IMR-90 (cell line): ENCODE measurements at regions not wholly inside any gene's neighbourhood (a gene's known extent, or its start where the extent isn't known, plus 50 kb on each side); places are given as distances from the start of the nearest gene placed in this dataset.

ENCODE experiments used
- ATAC-seq: fragments of 200-7000 bp; cut with Tn5 transposase; 2 replicates; pipeline ENCODE4 v1.9.1; 2020; ENCODE audit warnings: low read depth, mild to moderate bottlenecking, moderate library complexity
- BruUV-seq: library from RNA; stranded (reverse); fragments of 400-500 nt; replicated peaks from 2 replicates; lab custom pipeline; 2021; lab: Mats Ljungman, UMichigan
- CTCF ChIA-PET: fragments of 300-600 bp; formaldehyde crosslinking; extraction: SDS; loops from one replicate; lab custom pipeline; 2021; ENCODE audit warnings: antibody characterized with exemption; lab: Yijun Ruan, JAX
- POLR2A ChIA-PET: fragments of 300-600 bp; sonication (Branson Sonifier 250); formaldehyde crosslinking; loops from one replicate; lab custom pipeline; 2022; ENCODE audit warnings: antibody characterized with exemption; ENCODE audit not compliant: unreplicated experiment; lab: Charles Lee
- DNase-seq: peaks from one replicate; pipeline ENCODE4 v3.0.0; 2013
- H2AFZ ChIP-seq: replicated peaks from 2 replicates; pipeline ENCODE3; 2013; ENCODE audit warnings: low read length, mild to moderate bottlenecking; ENCODE audit not compliant: poor library complexity
- H2AK5ac ChIP-seq: 2 replicates; pipeline ENCODE4 v1.6.1; 2013; ENCODE audit warnings: low read depth, low read length, inconsistent platforms
- H2AK9ac ChIP-seq: replicated peaks from 2 replicates; pipeline ENCODE3; 2013; ENCODE audit warnings: mild to moderate bottlenecking, low read depth, low read length, moderate library complexity; ENCODE audit not compliant: poor library complexity
- H2BK120ac ChIP-seq: 2 replicates; pipeline ENCODE4 v1.6.1; 2013; ENCODE audit warnings: low read depth, low read length, inconsistent platforms
- H2BK15ac ChIP-seq: 3 replicates; pipeline ENCODE4 v1.6.1; 2013; ENCODE audit warnings: low read depth, low read length, inconsistent platforms
- H2BK20ac ChIP-seq: 2 replicates; pipeline ENCODE4 v1.6.1; 2013; ENCODE audit warnings: low read depth, mild to moderate bottlenecking, inconsistent platforms, low read length, moderate library complexity
- H2BK5ac ChIP-seq: 2 replicates; pipeline ENCODE4 v1.6.1; 2013; ENCODE audit warnings: mild to moderate bottlenecking, low read depth, low read length, inconsistent platforms; ENCODE audit not compliant: poor library complexity, severe bottlenecking
- H3K14ac ChIP-seq: replicated peaks from 2 replicates; pipeline ENCODE4 v1.6.1; 2013; ENCODE audit warnings: low read depth, low read length, inconsistent platforms
- H3K18ac ChIP-seq: 2 replicates; pipeline ENCODE4 v1.6.1; 2013; ENCODE audit warnings: low read depth, low read length, control low read depth
- H3K23ac ChIP-seq: 2 replicates; pipeline ENCODE4 v1.6.1; 2013; ENCODE audit warnings: low read depth, low read length, inconsistent platforms
- H3K27ac ChIP-seq: 2 replicates; pipeline ENCODE4 v1.5.1; 2013; ENCODE audit warnings: mild to moderate bottlenecking, control low read depth, low read length; ENCODE audit not compliant: insufficient read depth
- H3K27me3 ChIP-seq: 2 replicates; pipeline ENCODE4 v1.6.1; 2013; ENCODE audit warnings: low read length; ENCODE audit not compliant: control insufficient read depth, insufficient read depth
- H3K36me3 ChIP-seq: 2 replicates; pipeline ENCODE4 v1.6.1; 2013; ENCODE audit warnings: low read length, mixed read lengths; ENCODE audit not compliant: control insufficient read depth, insufficient read depth
- H3K4ac ChIP-seq: 2 replicates; pipeline ENCODE4 v1.6.1; 2013; ENCODE audit warnings: low read depth, low read length, inconsistent platforms
- H3K4me1 ChIP-seq: 2 replicates; pipeline ENCODE4 v1.6.1; 2013; ENCODE audit warnings: low read length, mixed read lengths; ENCODE audit not compliant: control insufficient read depth, insufficient read depth
- H3K4me2 ChIP-seq: 2 replicates; pipeline ENCODE4 v1.6.1; 2013; ENCODE audit warnings: low read depth, mild to moderate bottlenecking, control low read depth, low read length, moderate library complexity
- H3K4me3 ChIP-seq: 2 replicates; pipeline ENCODE4 v1.5.1; 2013; ENCODE audit warnings: low read depth, mild to moderate bottlenecking, control low read depth, low read length, moderate library complexity; ENCODE audit not compliant: insufficient read depth
- H3K56ac ChIP-seq: 2 replicates; pipeline ENCODE4 v1.6.1; 2013; ENCODE audit warnings: low read length, inconsistent platforms; ENCODE audit not compliant: insufficient read depth; ENCODE audit errors: extremely low read depth
- H3K79me1 ChIP-seq, 2 experiments: 2 replicates each; pipeline ENCODE4 v1.6.1; 2013; ENCODE audit warnings: low read length in 2 of 2, inconsistent platforms in 1 of 2, low read depth in 1 of 2
- H3K9ac ChIP-seq: 2 replicates; pipeline ENCODE4 v1.6.1; 2013; ENCODE audit warnings: low read depth, low read length, control low read depth
- H3K9me1 ChIP-seq: 2 replicates; pipeline ENCODE4 v1.6.1; 2013; ENCODE audit warnings: low read length, inconsistent platforms; ENCODE audit not compliant: insufficient read depth
- H3K9me3 ChIP-seq: 2 replicates; pipeline ENCODE4 v1.6.1; 2013; ENCODE audit warnings: low read length; ENCODE audit not compliant: control insufficient read depth, insufficient read depth
- H4K20me1 ChIP-seq: 2 replicates; pipeline ENCODE4 v1.6.1; 2013; ENCODE audit warnings: low read length, inconsistent platforms; ENCODE audit not compliant: insufficient read depth
- H4K5ac ChIP-seq: 2 replicates; pipeline ENCODE4 v1.6.1; 2013; ENCODE audit warnings: mild to moderate bottlenecking, low read depth, low read length, control low read depth
- H4K8ac ChIP-seq, 2 experiments: 2 replicates each; pipeline ENCODE4 v1.6.1; 2013; ENCODE audit warnings: low read depth in 2 of 2, low read length in 2 of 2, control low read depth in 1 of 2, inconsistent platforms in 1 of 2
- H4K91ac ChIP-seq: 2 replicates; pipeline ENCODE4 v1.6.1; 2013; ENCODE audit warnings: low read depth, low read length, inconsistent platforms; ENCODE audit not compliant: insufficient read depth
- BHLHE40 ChIP-seq: fragments of 150-350 bp; IDR thresholded peaks from 2 replicates; pipeline ENCODE4 v1.6.1; 2016; ENCODE audit warnings: mild to moderate bottlenecking, low read depth, low read length
- NFE2L2 ChIP-seq: fragments of 150-350 bp; IDR thresholded peaks from 2 replicates; pipeline ENCODE4 v1.6.1; 2016; ENCODE audit warnings: low read depth, mild to moderate bottlenecking, low read length
- WGBS, 2 experiments: methylation state at CpG; one replicate each; pipeline versions ENCODE4 v1.1.5 to v1.1.7; 2013; ENCODE audit warnings: missing lambda C conversion rate in 2 of 2; ENCODE audit not compliant: insufficient read length in 1 of 2; ENCODE audit errors: extremely low coverage in 2 of 2; 5-methylcytosine and 5-hydroxymethylcytosine counted together
- dilution Hi-C: fragments of 300-500 bp; cut with HindIII; formaldehyde crosslinking; loops from one replicate; pipeline ENCODE4 v1.14.3; 2018; ENCODE audit warnings: low sequenced_read_pairs; ENCODE audit not compliant: unreplicated experiment
- in situ Hi-C: fragments of 300-500 bp; cut with MboI; formaldehyde crosslinking; loops from 3 replicates; pipeline ENCODE4 v1.14.3; 2019; ENCODE audit warnings: low sequenced_read_pairs, inconsistent platforms, mixed read lengths
- intact Hi-C: fragments of 100-400 bp; cut with micrococcal nuclease; formaldehyde crosslinking; loops from 2 replicates; pipeline ENCODE4 v1.10.0; 2022

DNA sequence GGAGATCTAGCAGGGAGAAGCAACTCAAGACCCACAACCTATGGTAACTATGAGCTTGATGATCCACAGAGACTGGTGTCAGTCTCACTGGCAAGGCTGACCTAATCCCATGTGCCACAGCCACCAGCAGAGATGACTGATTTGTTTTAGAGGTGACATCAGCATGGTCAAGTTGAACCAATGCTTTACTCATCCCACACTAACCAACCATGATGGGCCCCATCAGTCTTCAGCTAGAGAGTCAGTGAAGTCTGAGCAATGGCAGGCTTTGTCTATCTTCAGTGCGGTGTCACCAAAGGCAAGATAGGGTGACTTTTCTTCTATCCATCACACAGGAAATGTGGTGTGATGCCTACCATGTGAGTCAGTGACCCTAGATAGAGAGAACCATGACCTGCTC is 1470.7 kb downstream of the NCAM2 start:
- H3K4me1 ChIP-seq = no peaks in the 10 kb centered on the region
- H3K9me3 ChIP-seq = peaks cover 10% of the 10 kb centered on the region; the same call in 1 of the 2 replicates
- no peak overlapping the region for H4K8ac ChIP-seq
- no peak overlapping the region for H4K5ac ChIP-seq
- TF ChIP-seq BHLHE40 (no peak), NFE2L2 (no peak)
- no peak overlapping the region for H2BK15ac ChIP-seq
- H3K4ac ChIP-seq = no peak overlapping the region
- no peaks in the 10 kb centered on the region for H3K9me1 ChIP-seq
- no peak overlapping the region for H3K9ac ChIP-seq
- H3K56ac ChIP-seq = no peak overlapping the region
- DNase-seq (no peak), ATAC-seq (no peak)
- in situ Hi-C loops (no loop called here), dilution Hi-C loops (no loop called here), intact Hi-C loops (no loop called here)
- H3K4me3 ChIP-seq = no peak overlapping the region
- no peak overlapping the region for H3K27ac ChIP-seq
- BruUV-seq = no TSS peak
- H2AK9ac ChIP-seq = no peak overlapping the region
- no peak overlapping the region for H3K23ac ChIP-seq
- ChIA-PET CTCF (interaction anchor here (0.5 to 0.6 kb wide), 2 partner anchors 16 to 17 kb away, joined by 3 read pairs; no protein-coding TSS in a partner anchor), POLR2A (no interaction called here)
- H4K20me1 ChIP-seq = no peaks in the 10 kb centered on the region
- H3K18ac ChIP-seq = no peak overlapping the region
- no CpG with 5 or more reads among the region's 1 CpG for WGBS, 2 experiments
- H2BK20ac ChIP-seq = no peak overlapping the region
- H2AK5ac ChIP-seq = no peak overlapping the region
- H3K36me3 ChIP-seq = no peaks in the 10 kb centered on the region
- no peak overlapping the region for H3K14ac ChIP-seq
- H3K27me3 ChIP-seq = no peaks in the 10 kb centered on the region
- no peak overlapping the region for H3K4me2 ChIP-seq
- H2AFZ ChIP-seq = no peak overlapping the region
- no peak overlapping the region for H4K91ac ChIP-seq
- H3K79me1 ChIP-seq = no peaks in the 10 kb centered on the region
- no peak overlapping the region for H2BK5ac ChIP-seq
- H2BK120ac ChIP-seq = no peak overlapping the region
